ENCODE measurements at regions not wholly inside any gene's neighbourhood (a gene's known extent, or its start where the extent isn't known, plus 50 kb on each side); places are given as distances from the start of the nearest gene placed in this dataset.
A peak's percentile ranks its signal among the peaks of the same experiment; 100 is the strongest.
"Not testable (repeated sequence)": the region's sequence is repeated elsewhere in the genome, so short reads cannot be mapped to it uniquely, and the experiment has no call there.

- no peak for DNase-seq
Measured at GRCh38 chr16:17571499-17572093, 100.8 kb upstream of the XYLT1 start.

- DNase-seq: no peak
Measured at GRCh38 chr16:17568239-17568638, 97.5 kb upstream of the XYLT1 start.

- DNase-seq: no peak
Measured at GRCh38 chr16:17567455-17567854, 96.7 kb upstream of the XYLT1 start.

GRCh38 chr16:17566656-17567450 lies 96.1 kb upstream of the XYLT1 start:
- DNase-seq: no peak

- no peak for DNase-seq
Measured at GRCh38 chr16:17566075-17566474, 95.3 kb upstream of the XYLT1 start.

GRCh38 chr16:17565605-17566004 lies 94.8 kb upstream of the XYLT1 start:
- no peak for DNase-seq

- DNase-seq: no peak
Measured at GRCh38 chr16:17564856-17565255, 94.1 kb upstream of the XYLT1 start.

- no peak for DNase-seq
Measured at GRCh38 chr16:17563323-17564091, 92.7 kb upstream of the XYLT1 start.

GRCh38 chr16:17561056-17561455 lies 90.3 kb upstream of the XYLT1 start:
- peak; percentile 15 to 21 for DNase-seq

GRCh38 chr16:17560548-17560947 lies 89.8 kb upstream of the XYLT1 start:
- no peak for DNase-seq

- DNase-seq: no peak
Measured at GRCh38 chr16:17559394-17559793, 88.6 kb upstream of the XYLT1 start.

GRCh38 chr16:17557949-17558348 lies 87.2 kb upstream of the XYLT1 start:
- DNase-seq: no peak

GRCh38 chr16:17557480-17557879 lies 86.7 kb upstream of the XYLT1 start:
- DNase-seq: no peak

- DNase-seq: peak; percentile 12 to 57
Measured at GRCh38 chr16:17556276-17557052, 85.7 kb upstream of the XYLT1 start.

- no peak for DNase-seq
Measured at GRCh38 chr16:17555176-17555575, 84.4 kb upstream of the XYLT1 start.

GRCh38 chr16:17552351-17552750 lies 81.6 kb upstream of the XYLT1 start:
- no peak for DNase-seq

- DNase-seq: not testable (repeated sequence)
Measured at GRCh38 chr16:17551682-17552081, 80.9 kb upstream of the XYLT1 start.

GRCh38 chr16:17548825-17549224 lies 78.1 kb upstream of the XYLT1 start:
- DNase-seq: no peak

- DNase-seq: no peak
Measured at GRCh38 chr16:17544785-17545184, 74.0 kb upstream of the XYLT1 start.

GRCh38 chr16:17544304-17544703 lies 73.5 kb upstream of the XYLT1 start:
- no peak for DNase-seq

GRCh38 chr16:17543073-17543472 lies 72.3 kb upstream of the XYLT1 start:
- DNase-seq: no peak

GRCh38 chr16:17541324-17541723 lies 70.6 kb upstream of the XYLT1 start:
- DNase-seq: no peak

GRCh38 chr16:17538927-17539326 lies 68.2 kb upstream of the XYLT1 start:
- DNase-seq: no peak

Data from NCI-H524 (cell line).